Activated CD4-positive, alpha-beta T cell treated with anti-CD3 and anti-CD28 coated beads, Interleukin-2, amount 50 U/mL, for 24 hours (primary cell): ENCODE measurements at regions not wholly inside any gene's neighbourhood (a gene's known extent, or its start where the extent isn't known, plus 50 kb on each side); places are given as distances from the start of the nearest gene placed in this dataset.

Source experiments
- DNase-seq, 2 donors: peaks; one replicate each; pipeline ENCODE4 v3.0.0-alpha.2; 2020; ENCODE audit warnings: low read depth in 1 of 2, low spot score in 1 of 2

DNA sequence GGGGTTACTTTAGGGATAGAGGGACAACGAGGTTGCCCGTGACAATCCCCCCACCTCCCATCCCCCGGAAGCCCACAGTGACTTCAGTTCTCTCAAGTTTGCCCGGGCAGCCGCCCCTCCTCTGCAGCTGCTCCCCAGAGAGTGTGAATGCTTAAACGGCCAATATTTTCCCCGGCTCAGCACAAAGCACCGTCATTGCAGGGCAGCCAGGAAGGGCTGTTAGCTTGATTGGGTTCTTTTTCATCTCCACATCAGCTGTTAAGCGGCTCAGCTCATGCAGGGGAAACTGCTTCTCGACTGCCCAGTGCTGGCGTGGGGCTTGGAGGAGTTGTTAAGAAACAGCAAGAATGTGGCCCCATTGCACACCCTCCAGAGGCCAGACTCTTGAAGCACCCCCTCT lies 120.5 kb upstream of the NCOR2 start:
- DNase-seq, result no peak

DNA sequence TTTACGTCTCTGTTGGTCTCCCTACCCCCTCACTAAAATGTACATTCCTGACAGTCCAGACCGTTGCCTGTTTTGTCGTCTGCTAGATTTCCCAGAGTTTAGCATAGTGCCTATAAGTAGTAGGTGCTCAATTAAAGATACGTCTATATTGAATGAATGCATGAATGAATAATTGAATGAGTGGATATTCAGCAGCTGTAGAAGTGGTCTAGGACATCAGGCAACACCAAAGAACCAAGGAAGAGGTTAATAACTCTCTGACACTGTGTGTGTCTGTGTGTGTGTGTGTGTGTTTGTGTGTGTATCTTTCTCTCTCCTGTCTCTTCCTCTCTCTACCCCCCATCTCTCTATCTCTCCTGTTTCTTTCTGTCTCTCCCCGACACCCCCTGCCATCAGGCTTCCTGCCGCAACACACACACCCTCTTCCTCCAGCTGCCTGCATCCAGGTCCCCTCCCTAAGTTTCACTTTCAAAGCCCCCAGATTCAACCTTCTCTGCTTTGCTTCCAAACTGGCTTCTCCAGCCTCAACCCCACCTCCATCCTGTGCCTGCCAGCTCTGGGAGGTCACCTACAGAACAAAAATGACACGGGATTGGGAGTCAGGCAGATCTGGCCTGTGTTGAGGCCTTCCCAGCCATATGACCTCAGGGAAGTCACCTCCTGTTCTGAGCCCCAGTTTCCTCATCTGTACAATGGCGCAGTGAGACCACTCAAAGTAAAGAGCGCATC lies 119.9 kb upstream of the NCOR2 start:
- no peak for DNase-seq

DNA sequence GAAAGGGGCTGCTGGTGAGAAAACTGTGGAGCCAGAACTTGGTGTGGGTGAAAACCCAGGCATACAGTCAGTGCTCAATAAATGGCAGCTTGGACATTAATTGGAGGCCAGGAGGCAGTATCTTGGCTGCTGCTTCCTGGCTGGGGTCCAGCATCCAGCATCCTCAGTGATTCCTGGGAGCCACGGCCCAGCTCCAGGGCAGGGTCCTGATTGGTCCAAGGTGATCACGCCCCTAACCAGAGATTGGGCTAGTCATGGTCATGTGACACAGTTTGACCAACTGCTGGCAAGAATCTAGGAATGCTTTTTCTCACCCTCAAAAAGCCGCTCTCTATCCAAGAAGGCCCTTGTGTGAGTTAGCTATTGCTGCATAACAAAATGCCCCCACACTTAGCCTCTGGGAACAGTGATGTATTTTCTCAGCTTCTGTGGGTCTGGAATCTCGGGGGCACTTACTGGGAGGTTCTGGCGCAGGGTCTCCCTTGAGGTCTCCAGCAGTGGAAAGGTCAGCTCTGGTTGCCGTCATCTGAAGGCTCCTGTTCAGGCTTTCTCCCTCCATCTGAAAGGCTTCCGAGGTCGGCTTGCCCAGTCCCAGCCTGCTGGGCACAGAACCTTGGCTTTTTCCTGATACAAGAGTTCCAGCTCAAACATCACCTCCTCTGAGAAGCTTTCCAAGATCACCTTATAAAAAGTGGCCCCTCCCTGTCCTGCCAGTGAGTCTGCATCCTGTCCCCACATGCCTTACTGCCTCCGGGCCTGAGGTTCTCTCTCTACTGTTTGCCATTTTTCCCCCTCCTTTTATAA lies 119.2 kb upstream of the NCOR2 start:
- DNase-seq, result no peak

DNA sequence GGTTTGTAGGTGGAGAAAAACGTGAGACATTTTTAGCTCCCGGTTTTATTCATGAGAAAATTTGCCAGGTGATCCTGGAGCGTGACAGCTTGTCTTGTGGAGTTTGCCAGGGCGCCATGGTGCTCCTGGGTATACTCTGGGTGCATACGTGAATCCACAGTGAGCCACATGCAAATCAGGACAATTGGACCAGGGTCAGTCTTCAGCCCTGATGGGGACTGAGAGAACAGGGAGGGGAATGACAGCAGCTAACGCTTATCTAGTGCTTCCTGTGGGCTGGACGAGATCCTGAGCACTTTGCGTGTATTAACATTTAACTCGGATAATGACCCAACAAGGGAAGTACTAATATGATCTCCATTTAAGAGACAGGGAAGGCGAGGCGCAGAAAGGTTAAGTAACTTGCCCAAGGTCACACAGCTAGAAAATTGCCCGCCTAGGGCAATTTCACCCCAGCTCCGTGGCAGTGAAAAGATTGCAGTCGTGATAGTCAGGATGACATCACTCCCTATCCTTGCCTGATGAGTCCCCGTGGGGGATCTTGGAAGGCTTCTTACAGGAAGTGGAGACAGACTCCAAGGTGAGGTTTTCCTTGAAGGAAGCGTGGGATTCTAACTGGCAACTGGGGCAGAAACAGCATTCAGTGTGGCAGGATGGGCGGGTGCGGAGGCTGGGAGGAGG lies 118.4 kb upstream of the NCOR2 start:
- DNase-seq, result no peak

DNA sequence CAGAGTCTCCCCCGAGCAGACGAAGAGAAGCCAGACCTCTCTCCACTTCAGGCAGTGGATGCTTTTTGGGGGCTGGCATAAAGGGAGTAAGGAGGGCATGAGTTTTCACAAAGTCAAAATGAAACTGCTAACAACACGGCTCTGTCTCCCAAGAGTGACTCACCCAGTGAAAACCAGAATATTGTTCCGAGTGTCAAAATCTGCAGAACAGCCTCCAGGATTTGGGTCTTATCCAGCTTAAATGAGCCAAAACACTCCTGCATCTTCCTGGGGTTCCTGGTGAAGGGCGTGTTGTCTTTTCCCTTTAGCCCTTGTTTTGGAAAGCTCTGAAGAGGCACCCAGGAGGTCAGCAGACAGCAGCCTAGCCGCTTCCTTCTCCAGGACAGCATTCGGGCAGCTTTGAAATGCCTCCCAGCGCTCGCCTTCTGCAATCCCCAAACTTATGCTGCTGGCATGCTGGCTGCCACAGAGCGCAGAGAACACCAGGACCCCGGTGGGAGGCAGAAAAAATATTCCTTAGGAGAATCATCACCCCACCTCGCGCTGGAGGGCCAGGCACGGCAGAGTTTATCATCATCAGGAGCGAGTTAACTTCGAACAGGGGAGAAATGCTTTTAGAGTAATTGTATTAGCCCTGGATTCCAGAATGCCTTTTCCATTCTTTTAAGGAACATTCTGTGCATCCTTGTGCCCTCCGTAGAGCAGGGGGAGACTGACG lies 117.7 kb upstream of the NCOR2 start:
- no peak for DNase-seq

DNA sequence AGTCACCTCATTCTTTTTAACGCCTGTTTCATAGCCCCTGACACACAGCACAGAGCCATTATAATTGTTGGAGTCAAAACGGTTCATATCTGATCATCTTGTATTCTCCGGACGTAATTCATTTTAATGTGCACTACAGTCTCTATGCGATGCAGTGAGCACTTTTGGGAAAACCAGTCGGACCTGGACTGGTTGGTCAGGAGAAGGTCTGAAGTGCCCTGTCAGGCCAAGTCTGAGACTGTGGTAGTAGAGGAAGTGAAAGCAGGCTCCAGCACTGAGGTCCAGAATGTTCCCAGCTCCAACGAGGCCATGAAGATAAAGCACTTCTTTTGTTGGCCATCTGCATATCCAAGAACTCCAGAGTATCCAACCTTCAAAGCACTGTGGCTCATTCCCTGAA lies 117.1 kb upstream of the NCOR2 start:
- DNase-seq, result no peak

DNA sequence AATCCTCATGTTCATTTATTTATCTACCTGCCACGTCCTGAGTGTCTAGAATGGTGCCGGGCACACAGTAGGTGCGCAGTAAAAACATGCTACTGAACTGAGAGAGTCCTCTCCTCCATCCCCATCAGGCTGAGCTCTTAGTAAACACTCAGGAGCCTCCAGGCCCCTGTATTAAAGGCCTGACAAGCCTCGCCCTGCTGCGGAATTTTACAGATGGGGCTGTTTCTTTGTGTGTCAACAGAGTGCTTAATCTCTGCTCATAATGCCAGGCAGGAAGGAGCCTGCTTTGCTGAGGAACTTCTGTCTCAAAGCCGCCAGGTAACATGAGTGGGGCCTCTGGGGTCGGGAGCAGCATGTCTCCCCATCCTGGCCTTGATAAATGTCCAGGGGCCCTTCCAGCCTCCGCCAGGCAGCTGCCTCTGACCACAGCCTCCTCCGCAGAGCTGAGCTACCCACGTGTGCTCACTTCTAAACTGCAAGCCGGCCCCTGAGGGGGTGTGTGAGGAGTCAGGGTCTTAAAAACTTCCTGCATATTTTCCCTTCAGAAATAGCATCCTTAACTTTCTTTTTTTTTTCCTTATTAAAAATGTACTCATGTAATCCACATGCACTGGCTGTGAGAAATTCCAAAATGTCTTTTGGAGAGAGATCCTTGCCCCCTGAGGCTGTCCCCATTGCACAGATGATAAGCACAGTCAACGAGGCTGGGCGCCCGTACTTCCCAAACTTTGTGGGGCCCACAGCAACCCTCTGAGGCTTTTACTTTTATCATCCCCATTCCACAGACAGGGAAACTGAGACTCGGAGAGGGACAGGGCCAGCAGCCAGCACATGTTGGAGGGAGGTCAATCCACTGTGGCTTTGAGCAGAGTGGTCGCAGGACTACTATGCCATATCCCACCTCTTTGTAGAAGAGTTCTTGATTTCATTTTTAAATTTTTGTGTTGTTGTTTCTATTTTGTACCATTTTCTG lies 116.0 kb upstream of the NCOR2 start:
- DNase-seq, result no peak

DNA sequence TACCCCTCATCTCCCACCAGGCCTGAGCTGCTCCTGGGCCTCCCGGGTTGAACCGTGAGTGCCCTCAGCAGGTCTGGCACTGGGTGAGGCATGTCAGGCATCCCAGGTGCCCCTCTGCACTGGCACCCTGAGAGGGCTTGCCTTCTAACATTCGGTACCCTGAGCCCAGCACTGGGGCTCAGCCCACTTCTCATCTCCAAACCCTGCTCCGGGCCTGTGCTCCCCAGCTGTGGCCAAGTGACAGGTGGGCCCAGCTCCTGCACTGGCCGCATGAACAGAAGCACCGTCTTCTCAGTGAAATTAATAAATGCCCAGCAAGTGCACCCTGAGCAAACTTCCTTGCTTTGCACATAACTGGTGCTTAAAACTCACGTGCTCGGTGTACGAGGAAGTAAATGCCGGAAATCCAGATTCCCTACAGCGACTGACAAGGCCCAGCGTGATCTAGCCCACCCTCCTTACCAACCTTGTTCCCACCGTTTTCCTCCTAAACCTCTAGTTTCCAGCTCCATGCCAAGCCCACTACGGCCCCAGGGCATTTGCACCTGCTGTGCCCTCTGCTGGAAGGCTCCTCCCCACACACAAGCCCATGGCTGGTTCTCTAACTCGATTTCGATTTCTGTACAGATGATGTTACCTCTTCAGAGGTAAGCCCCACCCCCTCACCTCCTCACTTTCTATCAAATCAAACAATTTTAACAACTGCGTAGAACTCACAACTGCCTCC lies 115.2 kb upstream of the NCOR2 start:
- DNase-seq, result no peak

DNA sequence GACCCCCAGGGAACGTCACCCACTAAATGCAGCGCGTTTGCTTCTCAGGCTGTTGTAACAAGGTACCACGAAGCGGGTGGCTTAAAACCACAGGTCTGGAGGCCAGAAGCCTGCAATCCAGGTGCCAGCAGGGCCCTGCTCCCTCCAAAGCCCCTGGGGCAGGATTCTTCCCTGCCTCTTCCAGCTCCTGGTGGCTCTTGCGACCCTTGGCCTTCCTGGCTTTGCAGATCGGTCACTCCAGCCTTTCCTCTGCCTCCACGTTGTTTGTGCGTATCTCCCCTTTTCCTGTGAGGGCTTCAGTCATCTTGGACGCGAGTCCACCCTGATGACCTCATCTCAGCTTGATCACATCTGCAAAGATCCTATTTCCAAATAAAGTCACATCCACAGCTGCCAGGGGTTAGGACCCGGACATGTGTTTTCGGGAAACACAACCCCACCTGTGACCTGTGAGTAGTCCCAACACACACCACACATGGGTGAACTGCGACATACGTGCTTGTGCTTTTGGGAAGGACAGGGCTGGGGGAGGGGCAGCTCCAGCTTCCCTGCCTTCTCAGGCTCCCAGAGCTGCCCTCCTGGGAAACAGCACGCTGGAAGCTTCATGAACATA lies 114.5 kb upstream of the NCOR2 start:
- no peak for DNase-seq

DNA sequence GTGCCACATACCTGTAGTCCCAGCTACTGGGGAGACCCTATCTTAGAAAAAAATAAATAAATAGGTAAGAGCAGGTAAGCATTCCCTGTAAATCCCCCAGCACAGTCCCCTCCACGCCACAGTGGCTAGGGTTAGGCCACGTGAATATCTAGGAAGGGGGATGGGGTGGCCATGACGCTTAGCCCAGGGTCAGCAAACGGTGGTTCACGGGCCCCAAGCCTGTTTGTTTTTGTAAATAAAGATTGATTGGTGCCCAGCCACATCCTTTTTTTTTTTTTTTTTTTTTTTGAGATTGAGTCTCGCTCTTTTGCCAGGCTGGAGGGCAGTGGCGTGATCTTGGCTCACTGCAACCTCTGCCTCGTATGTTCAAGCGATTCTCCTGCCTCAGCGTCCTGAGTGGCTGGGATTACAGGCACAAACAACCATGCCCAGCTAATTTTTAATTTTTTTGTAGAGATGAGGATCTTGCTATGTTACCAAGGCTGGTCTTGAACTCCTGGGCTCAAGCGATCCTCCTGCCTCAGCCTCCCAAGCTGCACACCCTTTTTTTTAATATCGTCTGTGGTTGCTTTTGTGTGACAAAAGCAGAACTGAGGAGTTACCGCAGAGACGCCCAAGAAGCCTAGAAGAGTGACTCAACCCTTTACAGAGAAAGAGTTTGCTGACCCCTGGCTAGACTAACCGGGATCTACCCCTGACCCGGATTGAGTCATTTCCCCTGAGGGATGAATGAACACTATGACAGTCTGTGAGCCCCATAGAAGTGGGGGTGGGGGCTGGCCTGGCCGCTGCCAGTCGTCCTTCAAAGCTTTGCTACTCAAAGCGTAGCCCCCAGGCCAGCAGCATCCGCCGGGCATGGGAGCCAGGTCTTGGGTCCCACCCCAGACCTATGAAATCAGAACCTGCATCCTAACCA lies 113.7 kb upstream of the NCOR2 start:
- DNase-seq, result no peak

DNA sequence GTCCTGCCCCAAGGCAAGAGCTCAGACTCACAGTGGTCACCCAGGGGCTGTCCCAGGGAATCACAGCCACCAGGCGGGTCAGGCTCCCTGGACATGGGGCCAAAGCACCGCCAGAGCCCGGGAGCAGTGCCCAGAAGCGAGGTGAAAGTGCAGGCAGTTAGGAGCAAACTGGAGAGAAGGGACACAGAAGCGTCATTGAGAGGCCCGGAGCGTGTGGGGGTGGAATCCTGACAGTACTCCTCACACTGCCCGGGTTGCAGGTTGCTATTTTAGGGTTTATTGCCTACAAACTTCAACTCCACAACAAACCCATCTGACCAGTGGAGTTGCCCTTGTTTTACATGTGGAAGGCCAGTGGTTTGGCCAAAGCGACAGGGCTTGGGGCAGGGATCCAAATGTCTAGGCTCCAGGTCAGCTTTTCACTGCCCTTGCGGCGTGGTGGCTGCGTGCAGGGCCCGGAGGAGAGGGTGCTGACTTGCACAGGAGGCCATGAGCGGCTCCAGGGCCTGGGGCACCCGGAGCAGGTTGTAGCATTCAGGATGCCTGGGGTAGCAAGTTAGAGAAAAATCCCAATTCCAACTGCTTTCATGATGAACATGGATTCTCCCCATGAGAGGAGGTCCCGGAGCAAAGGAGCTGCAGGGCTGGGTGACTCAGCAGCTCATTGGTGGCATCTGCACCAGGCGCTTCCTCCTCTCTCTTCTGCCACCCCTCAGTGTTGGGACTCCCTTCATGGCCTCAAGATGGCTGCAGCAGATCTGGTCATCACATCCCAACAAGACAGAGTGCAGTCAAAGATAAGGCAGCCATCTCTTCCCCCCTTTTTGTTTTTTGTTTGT lies 112.3 kb upstream of the NCOR2 start:
- no peak for DNase-seq

DNA sequence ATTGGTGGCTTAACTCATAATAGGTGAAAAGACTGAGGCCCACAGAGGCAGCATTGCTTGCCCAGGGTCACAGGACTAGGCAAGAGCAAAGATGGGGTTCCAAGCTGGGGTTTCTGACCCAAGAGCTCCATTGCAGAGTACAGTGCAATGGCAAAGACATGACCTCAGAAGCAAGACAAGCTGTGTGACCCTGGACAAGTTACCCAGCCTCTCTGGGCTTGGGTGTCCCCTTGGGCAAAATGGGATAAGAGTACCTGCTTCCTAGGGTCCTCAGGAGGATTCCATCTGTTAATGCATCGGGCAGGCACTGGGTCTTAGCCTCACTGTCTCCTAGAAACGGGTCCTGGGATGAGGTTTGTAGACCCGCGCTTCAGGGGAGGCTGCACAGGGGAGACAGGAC lies 111.6 kb upstream of the NCOR2 start:
- DNase-seq, result no peak

DNA sequence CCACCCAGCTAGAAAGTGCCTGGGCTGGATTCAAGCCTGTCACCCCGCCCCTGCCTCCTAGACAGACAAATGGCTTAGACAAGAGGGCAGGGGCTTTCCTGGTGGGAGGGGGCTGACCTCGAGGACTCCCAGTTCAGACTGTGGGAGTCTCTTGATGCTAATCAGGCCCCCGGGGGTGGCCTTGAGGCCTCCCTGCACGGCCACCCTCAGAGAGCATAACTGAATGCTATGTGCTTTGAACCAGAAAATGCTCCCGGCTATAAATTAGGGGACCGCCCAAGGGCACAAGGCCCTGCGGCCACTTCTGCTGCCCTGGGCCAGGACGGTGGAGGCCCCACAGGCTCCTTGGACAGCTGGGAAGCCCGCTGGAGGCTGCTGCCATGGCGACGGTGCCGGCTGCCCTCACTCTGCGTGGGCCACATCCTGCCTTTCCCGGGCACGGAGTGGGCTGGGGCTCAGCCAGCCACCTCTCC lies 111.0 kb upstream of the NCOR2 start:
- no peak for DNase-seq

DNA sequence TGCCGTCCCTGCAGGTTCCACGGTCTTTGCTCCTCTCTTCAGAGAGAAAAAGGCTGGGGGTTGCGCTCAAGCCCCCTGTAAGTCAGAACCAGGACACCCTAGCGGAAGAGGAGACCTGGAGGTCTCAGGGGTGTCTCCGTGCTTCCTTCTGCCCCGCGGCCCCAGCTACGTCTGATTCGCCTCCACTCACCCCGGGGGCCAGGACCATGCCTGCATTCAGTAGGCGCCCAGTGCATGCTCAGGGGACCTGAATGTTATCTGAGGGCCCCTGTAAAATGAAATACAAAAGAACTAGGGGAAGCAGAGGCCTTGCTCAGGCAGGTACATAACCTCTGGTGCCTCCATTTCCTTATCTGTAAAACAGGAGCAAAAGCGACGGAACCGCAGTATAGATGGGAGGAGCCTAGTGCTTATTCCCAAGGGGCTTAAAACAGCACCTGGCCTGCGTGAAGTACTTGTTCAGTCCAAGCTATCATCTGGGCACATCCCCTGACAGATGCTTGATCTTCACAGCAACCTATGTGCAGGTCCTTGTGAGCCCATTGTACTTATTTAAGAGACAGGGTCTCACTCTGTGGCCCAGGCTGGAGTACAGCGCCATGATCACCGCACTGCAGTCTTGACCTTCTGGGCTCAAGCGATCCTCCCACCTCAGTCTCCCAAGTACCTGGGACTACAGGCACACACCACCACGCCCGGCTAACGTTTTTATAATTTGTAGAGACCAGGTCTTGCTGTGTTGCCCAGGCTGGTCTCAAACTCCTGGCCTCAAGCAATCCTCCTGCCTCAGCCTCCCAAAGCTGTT lies 110.3 kb upstream of the NCOR2 start:
- no peak for DNase-seq

DNA sequence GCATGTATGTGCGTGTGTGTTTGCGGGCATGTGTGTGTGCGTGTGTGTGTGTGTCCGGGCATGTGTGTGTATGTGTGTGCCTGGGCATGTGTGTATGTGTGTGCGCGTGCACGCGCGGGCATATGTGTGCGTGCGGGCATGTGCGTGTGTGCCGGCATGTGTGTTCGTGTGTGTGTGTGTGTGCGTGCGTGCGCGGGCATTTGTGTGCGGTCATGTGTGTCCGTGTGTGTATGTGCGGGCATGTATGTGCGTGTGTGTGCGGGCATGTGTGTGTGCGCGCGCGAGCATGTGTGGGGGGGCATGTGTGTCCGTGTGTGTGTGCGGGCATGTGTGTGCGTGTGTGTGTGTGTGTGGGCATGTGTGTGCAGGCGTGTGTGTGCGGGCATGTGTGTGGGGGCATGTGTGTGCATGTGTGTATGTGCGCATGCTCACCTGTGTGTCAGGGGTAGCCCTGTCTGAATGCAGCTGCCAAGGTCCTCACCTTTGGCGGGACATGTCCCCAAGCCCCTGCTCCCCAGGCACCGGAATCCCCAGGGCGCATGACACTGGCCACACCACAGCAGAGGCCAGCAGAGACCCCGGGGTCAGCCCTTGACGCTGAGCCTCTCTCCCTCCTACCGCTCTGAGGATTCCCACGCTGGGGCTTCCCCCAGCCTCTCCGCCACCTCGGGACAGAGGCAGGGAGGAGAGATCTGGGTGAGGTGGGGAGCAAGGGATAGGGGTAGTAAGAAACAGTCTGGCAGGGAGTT lies 109.5 kb upstream of the NCOR2 start:
- DNase-seq, result no peak
